Right lobe of liver (tissue), 6 donors: ENCODE measurements at regions not wholly inside any gene's neighbourhood (a gene's known extent, or its start where the extent isn't known, plus 50 kb on each side); places are given as distances from the start of the nearest gene placed in this dataset.

Experiments used
- ATAC-seq, 4 donors: fragments of 200-7000 bp; cut with Tn5 transposase; one replicate each; pipeline ENCODE4 v1.9.1; 2020; ENCODE audit warnings: mild to moderate bottlenecking in 4 of 4, moderate library complexity in 4 of 4
- DNase-seq, 3 donors: peaks; one replicate each; pipeline ENCODE4 v3.0.0-alpha.2; 2020
- H3K27ac ChIP-seq, 3 donors: fragments of 200-600 bp; one replicate each; pipeline ENCODE4 v1.8.0; 2022
- H3K27me3 ChIP-seq, 2 donors: fragments of 200-600 bp; one replicate each; pipeline ENCODE4 v1.8.0; 2022
- H3K36me3 ChIP-seq, 4 donors: fragments of 200-600 bp; sonication (generic) in 1 of 4; one replicate each; pipeline versions ENCODE4 v1.5.1 to v1.8.0; 2017 to 2022; ENCODE audit warnings: control low read depth in 1 of 4
- H3K4me1 ChIP-seq, 4 donors: fragments of 200-600 bp; sonication (generic) in 1 of 4; one replicate each; pipeline versions ENCODE4 v1.5.1 to v1.8.0; 2017 to 2022; ENCODE audit warnings: control low read depth in 1 of 4
- H3K4me3 ChIP-seq, 3 donors: fragments of 200-600 bp; one replicate each; pipeline ENCODE4 v1.8.0; 2022
- H3K9me3 ChIP-seq, 4 donors: fragments of 200-600 bp; sonication (generic) in 1 of 4; one replicate each; pipeline versions ENCODE4 v1.5.1 to v1.8.0; 2017 to 2022; ENCODE audit warnings: control low read depth in 1 of 4
- CTCF ChIP-seq, 4 donors: fragments of 200-600 bp in 3 of 4; fragments of 450-650 bp in 1 of 4; IDR thresholded peaks; one replicate each; pipeline versions ENCODE4 v1.5.1 to v1.8.0; 2016 to 2022; ENCODE audit warnings: antibody characterized with exemption in 4 of 4, mild to moderate bottlenecking in 2 of 4
- POLR2A ChIP-seq: fragments of 450-650 bp; IDR thresholded peaks from one replicate; pipeline ENCODE4 v1.6.1; 2017; ENCODE audit warnings: antibody characterized with exemption, mild to moderate bottlenecking
- WGBS: methylation state at CpG from one replicate; pipeline ENCODE4 v1.1.6; 2018; ENCODE audit warnings: low coverage, low lambda C conversion rate; ENCODE audit not compliant: insufficient coverage; ENCODE audit errors: missing lambda C conversion rate; 5-methylcytosine and 5-hydroxymethylcytosine counted together
- intact Hi-C, 2 donors: fragments of 100-400 bp; cut with DNase I; formaldehyde crosslinking; loops; one replicate each; pipeline versions ENCODE4 v1.11.2 to v1.14.1; 2022
- donor health status: DM: no; HTN: yes; CAD: no.
- donor health status: DM: no; HTN: no; CAD: no.
- donor health status: DM: no; HTN: no; CAD: no.
- donor health status: DM: no; HTN: yes; CAD: no.
- donor health status: DM: no; HTN: yes; CAD: no.

GRCh38 chr3:19641408-19641807 is 292.6 kb downstream of the EFHB start:
- 39% methylated on average over 2 of the region's 2 CpGs for WGBS
- no peaks in the 10 kb centered on the region for H3K9me3 ChIP-seq
- TF ChIP-seq POLR2A (no peak), CTCF (IDR thresholded peaks at IDR 0.05) (no peak)
- no peaks in the 10 kb centered on the region for H3K4me1 ChIP-seq
- intact Hi-C loops = no loop called here
- H3K27me3 ChIP-seq = no peaks in the 10 kb centered on the region
- H3K36me3 ChIP-seq = no peaks in the 10 kb centered on the region
- no peak overlapping the region for H3K27ac ChIP-seq
- no peak for DNase-seq
- H3K4me3 ChIP-seq = no peak overlapping the region
- ATAC-seq = no peak

- ATAC-seq (no peak), DNase-seq (no peak)
- TF ChIP-seq POLR2A (no peak), CTCF (IDR thresholded peaks at IDR 0.05) (no peak)
- Histone ChIP-seq H3K27me3 (no peaks in the 10 kb centered on the region), H3K36me3 (no peaks in the 10 kb centered on the region), H3K4me1 (no peaks in the 10 kb centered on the region), H3K9me3 (no peaks in the 10 kb centered on the region), H3K27ac (no peak overlapping the region), H3K4me3 (no peak overlapping the region)
- 51% methylated on average over 5 of the region's 5 CpGs for WGBS
- intact Hi-C loops = no loop called here
These were observed 301.6 kb downstream of the EFHB start for GRCh38 chr3:19632099-19633074.

GRCh38 chr3:19598870-19599269 is 335.1 kb downstream of the EFHB start:
- Histone ChIP-seq H3K27me3 (no peaks in the 10 kb centered on the region), H3K27ac (no peak overlapping the region), H3K4me1 (no peaks in the 10 kb centered on the region), H3K36me3 (no peaks in the 10 kb centered on the region), H3K9me3 (no peaks in the 10 kb centered on the region), H3K4me3 (no peak overlapping the region)
- intact Hi-C loops = no loop called here
- no peak for ATAC-seq
- TF ChIP-seq POLR2A (no peak), CTCF (IDR thresholded peaks at IDR 0.05) (no peak)
- DNase-seq = no peak
- WGBS = 21% methylated on average over 2 of the region's 2 CpGs

- Histone ChIP-seq H3K27ac (no peak overlapping the region), H3K4me3 (no peak overlapping the region), H3K9me3 (no peaks in the 10 kb centered on the region), H3K36me3 (no peaks in the 10 kb centered on the region), H3K4me1 (no peaks in the 10 kb centered on the region), H3K27me3 (no peaks in the 10 kb centered on the region)
- no peak for ATAC-seq
- no peak for TF ChIP-seq CTCF (IDR thresholded peaks at IDR 0.05)
- WGBS = 44% methylated on average over 1 of the region's 1 CpG
- intact Hi-C loops = no loop called here
- no peak for DNase-seq
These were observed 337.6 kb downstream of the EFHB start for GRCh38 chr3:19596408-19596807.
